HG02763 (cell line): ENCODE measurements at regions not wholly inside any gene's neighbourhood (a gene's known extent, or its start where the extent isn't known, plus 50 kb on each side); places are given as distances from the start of the nearest gene placed in this dataset.

Experiments used
- ATAC-seq: cut with Tn5 transposase; IDR thresholded peaks from one replicate; pipeline ENCODE4 v1.9.1; 2021; ENCODE audit warnings: mild to moderate bottlenecking, moderate library complexity; ENCODE audit not compliant: unreplicated experiment

- ATAC-seq: no peak
Measured at GRCh38 chr4:61036071-61036684, 163.9 kb upstream of the ADGRL3 start.

GRCh38 chr4:61041527-61041926 is 158.6 kb upstream of the ADGRL3 start:
- ATAC-seq: no peak

GRCh38 chr4:61044837-61045236 is 155.3 kb upstream of the ADGRL3 start:
- ATAC-seq: no peak

GRCh38 chr4:61049018-61049417 is 151.1 kb upstream of the ADGRL3 start:
- no peak for ATAC-seq

- ATAC-seq: no peak
Measured at GRCh38 chr4:61067381-61067780, 132.7 kb upstream of the ADGRL3 start.

GRCh38 chr4:61068060-61068459 is 132.1 kb upstream of the ADGRL3 start:
- ATAC-seq: no peak

- ATAC-seq: no peak
Measured at GRCh38 chr4:61068745-61069144, 131.4 kb upstream of the ADGRL3 start.

GRCh38 chr4:61070269-61070668 is 129.9 kb upstream of the ADGRL3 start:
- ATAC-seq: no peak

- ATAC-seq: no peak
Measured at GRCh38 chr4:61079427-61079826, 120.7 kb upstream of the ADGRL3 start.

- no peak for ATAC-seq
Measured at GRCh38 chr4:61079976-61080375, 120.2 kb upstream of the ADGRL3 start.

GRCh38 chr4:61085534-61085933 is 114.6 kb upstream of the ADGRL3 start:
- ATAC-seq: no peak

- no peak for ATAC-seq
Measured at GRCh38 chr4:61086357-61086756, 113.8 kb upstream of the ADGRL3 start.

- ATAC-seq: no peak
Measured at GRCh38 chr4:61086979-61087378, 113.1 kb upstream of the ADGRL3 start.

GRCh38 chr4:61094854-61095598 is 105.1 kb upstream of the ADGRL3 start:
- ATAC-seq: no peak

GRCh38 chr4:61128682-61129081 is 71.4 kb upstream of the ADGRL3 start:
- no peak for ATAC-seq

- no peak for ATAC-seq
Measured at GRCh38 chr4:61129971-61130370, 70.2 kb upstream of the ADGRL3 start.

- no peak for ATAC-seq
Measured at GRCh38 chr4:61143461-61143860, 56.7 kb upstream of the ADGRL3 start.

- ATAC-seq: no peak
Measured at GRCh38 chr4:61149278-61149677, 50.8 kb upstream of the ADGRL3 start.
